ENCODE measurements at regions not wholly inside any gene's neighbourhood (a gene's known extent, or its start where the extent isn't known, plus 50 kb on each side); places are given as distances from the start of the nearest gene placed in this dataset.

- intact Hi-C loops (cut with DNase I): no loop called here
- H3K27ac ChIP-seq: no peak overlapping the region
- no peak for TF ChIP-seq CTCF (IDR thresholded peaks at IDR 0.05)
- no peak for DNase-seq
- no peaks in the 10 kb centered on the region for H3K9me3 ChIP-seq
- H3K4me3 ChIP-seq: no peak overlapping the region
- H3K4me1 ChIP-seq: no peaks in the 10 kb centered on the region
- no peaks in the 10 kb centered on the region for H3K27me3 ChIP-seq (ENCODE audit: low read depth)
- no peaks in the 10 kb centered on the region for H3K36me3 ChIP-seq
- no peak for ATAC-seq
Measured at GRCh38 chr13:103325672-103326071, 259.5 kb upstream of the SLC10A2 start.

GRCh38 chr13:103324641-103325040, 258.4 kb upstream of the SLC10A2 start:
- intact Hi-C loops (cut with DNase I): no loop called here
- TF ChIP-seq CTCF (IDR thresholded peaks at IDR 0.05): no peak
- no peaks in the 10 kb centered on the region for H3K4me1 ChIP-seq

DNA sequence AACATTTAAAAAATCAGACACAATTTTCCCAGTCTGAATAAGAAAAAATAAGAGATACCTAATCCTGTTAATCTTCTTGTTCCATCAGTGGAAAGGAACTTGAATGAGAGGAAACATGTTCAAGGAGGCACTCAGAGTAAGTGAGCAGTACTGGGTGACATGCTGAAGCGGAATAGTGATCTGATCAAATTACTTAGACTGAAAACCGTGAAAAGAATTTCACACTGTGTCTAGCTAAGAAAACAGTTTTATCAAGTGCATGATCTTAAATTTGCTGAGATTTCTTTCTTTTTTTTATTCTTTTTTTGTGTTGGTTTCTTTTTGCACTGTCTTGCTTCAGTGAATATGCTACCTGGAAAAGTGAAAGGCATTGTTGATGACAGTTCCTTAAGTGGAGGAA, 249.5 kb upstream of the SLC10A2 start:
- intact Hi-C loops (cut with DNase I): no loop called here
- Histone ChIP-seq H3K36me3 (no peaks in the 10 kb centered on the region), H3K4me1 (no peaks in the 10 kb centered on the region), H3K27me3 (ENCODE audit: low read depth) (no peaks in the 10 kb centered on the region), H3K27ac (no peak overlapping the region), H3K4me3 (no peak overlapping the region), H3K9me3 (no peaks in the 10 kb centered on the region)
- ATAC-seq (no peak), DNase-seq (no peak)
- no peak for TF ChIP-seq CTCF (IDR thresholded peaks at IDR 0.05)

More at GRCh38 chr13:103324641-103325040, 258.4 kb upstream of the SLC10A2 start:
- no peak for ATAC-seq
- DNase-seq: no peak
- Histone ChIP-seq H3K4me3 (no peak overlapping the region), H3K27me3 (ENCODE audit: low read depth) (no peaks in the 10 kb centered on the region), H3K27ac (no peak overlapping the region), H3K36me3 (no peaks in the 10 kb centered on the region), H3K9me3 (no peaks in the 10 kb centered on the region)

GRCh38 chr13:103312467-103312866, 246.2 kb upstream of the SLC10A2 start:
- Histone ChIP-seq H3K27ac (no peak overlapping the region), H3K4me3 (no peak overlapping the region), H3K36me3 (no peaks in the 10 kb centered on the region), H3K4me1 (no peaks in the 10 kb centered on the region), H3K27me3 (ENCODE audit: low read depth) (no peaks in the 10 kb centered on the region), H3K9me3 (no peaks in the 10 kb centered on the region)
- intact Hi-C loops (cut with DNase I): no loop called here
- no peak for TF ChIP-seq CTCF (IDR thresholded peaks at IDR 0.05)
- no peak for ATAC-seq
- DNase-seq: no peak

GRCh38 chr13:103308667-103309066, 242.4 kb upstream of the SLC10A2 start:
- intact Hi-C loops (cut with DNase I): no loop called here
- H3K4me3 ChIP-seq: no peak overlapping the region
- DNase-seq: no peak

More at GRCh38 chr13:103308667-103309066, 242.4 kb upstream of the SLC10A2 start:
- H3K27me3 ChIP-seq (ENCODE audit: low read depth): no peaks in the 10 kb centered on the region
- no peaks in the 10 kb centered on the region for H3K36me3 ChIP-seq
- ATAC-seq: no peak
- no peak for TF ChIP-seq CTCF (IDR thresholded peaks at IDR 0.05)
- H3K27ac ChIP-seq: no peak overlapping the region
- H3K4me1 ChIP-seq: no peaks in the 10 kb centered on the region
- no peaks in the 10 kb centered on the region for H3K9me3 ChIP-seq
